HG02981 (cell line): ENCODE measurements at regions not wholly inside any gene's neighbourhood (a gene's known extent, or its start where the extent isn't known, plus 50 kb on each side); places are given as distances from the start of the nearest gene placed in this dataset.

Source experiments
- ATAC-seq: cut with Tn5 transposase; IDR thresholded peaks from one replicate; pipeline ENCODE4 v1.9.1; 2021; ENCODE audit warnings: mild to moderate bottlenecking, moderate library complexity; ENCODE audit not compliant: unreplicated experiment

GRCh38 chr5:121706686-121707085, 145.0 kb upstream of the FTMT start:
- no peak for ATAC-seq

GRCh38 chr5:121707178-121707577, 144.5 kb upstream of the FTMT start:
- ATAC-seq, result no peak

- no peak for ATAC-seq
Observed at GRCh38 chr5:121711416-121711815, 140.3 kb upstream of the FTMT start.

- no peak for ATAC-seq
Observed at GRCh38 chr5:121719255-121719654, 132.4 kb upstream of the FTMT start.

- no peak for ATAC-seq
Observed at GRCh38 chr5:121725450-121725849, 126.2 kb upstream of the FTMT start.

GRCh38 chr5:121726991-121727390, 124.7 kb upstream of the FTMT start:
- no peak for ATAC-seq

- no peak for ATAC-seq
Observed at GRCh38 chr5:121731377-121731776, 120.3 kb upstream of the FTMT start.

GRCh38 chr5:121735618-121736017, 116.1 kb upstream of the FTMT start:
- no peak for ATAC-seq

GRCh38 chr5:121737120-121737519, 114.6 kb upstream of the FTMT start:
- no peak for ATAC-seq

GRCh38 chr5:121741156-121741555, 110.5 kb upstream of the FTMT start:
- ATAC-seq, result no peak

- ATAC-seq, result no peak
Observed at GRCh38 chr5:121744577-121744976, 107.1 kb upstream of the FTMT start.

GRCh38 chr5:121745407-121745806, 106.3 kb upstream of the FTMT start:
- ATAC-seq, result no peak

GRCh38 chr5:121746763-121747162, 104.9 kb upstream of the FTMT start:
- no peak for ATAC-seq

GRCh38 chr5:121748686-121749085, 103.0 kb upstream of the FTMT start:
- ATAC-seq, result no peak

- ATAC-seq, result no peak
Observed at GRCh38 chr5:121752149-121752548, 99.5 kb upstream of the FTMT start.

- no peak for ATAC-seq
Observed at GRCh38 chr5:121755266-121755665, 96.4 kb upstream of the FTMT start.

GRCh38 chr5:121757753-121758152, 93.9 kb upstream of the FTMT start:
- ATAC-seq, result no peak

- no peak for ATAC-seq
Observed at GRCh38 chr5:121758615-121759014, 93.1 kb upstream of the FTMT start.

GRCh38 chr5:121762426-121762825, 89.3 kb upstream of the FTMT start:
- no peak for ATAC-seq

GRCh38 chr5:121763665-121764064, 88.0 kb upstream of the FTMT start:
- no peak for ATAC-seq

GRCh38 chr5:121780406-121780805, 71.3 kb upstream of the FTMT start:
- ATAC-seq, result no peak

GRCh38 chr5:121783700-121784099, 68.0 kb upstream of the FTMT start:
- ATAC-seq, result no peak

GRCh38 chr5:121793791-121794190, 57.9 kb upstream of the FTMT start:
- ATAC-seq, result no peak

- ATAC-seq, result no peak
Observed at GRCh38 chr5:121795511-121795910, 56.2 kb upstream of the FTMT start.
